Activated CD4-positive, alpha-beta T cell treated with anti-CD3 and anti-CD28 coated beads, Interleukin-2, amount 10 ng/mL, durations not matched to agents 7 days and 5 days (primary cell): ENCODE measurements at regions not wholly inside any gene's neighbourhood (a gene's known extent, or its start where the extent isn't known, plus 50 kb on each side); places are given as distances from the start of the nearest gene placed in this dataset.
A peak's percentile ranks its signal among the peaks of the same experiment; 100 is the strongest.

Source experiments
- CTCF ChIA-PET: fragments of 350-600 bp; sonication (Branson Sonifier 250); formaldehyde crosslinking; loops from one replicate; lab custom pipeline; 2021; ENCODE audit warnings: antibody characterized with exemption; lab: Charles Lee
- POLR2A ChIA-PET: fragments of 350-600 bp; sonication (Branson Sonifier 250); formaldehyde crosslinking; loops from one replicate; lab custom pipeline; 2021; ENCODE audit warnings: antibody characterized with exemption; lab: Charles Lee
- DNase-seq: peaks from one replicate; pipeline ENCODE4 v3.0.0-alpha.2; 2020
- H3K27ac Mint-ChIP-seq: one replicate; pipeline ENCODE4 v1.8.0; 2021; ENCODE audit warnings: mild to moderate bottlenecking, moderate library complexity, mixed read lengths
- H3K27me3 Mint-ChIP-seq: one replicate; pipeline ENCODE4 v1.8.0; 2021; ENCODE audit warnings: mixed read lengths
- H3K36me3 Mint-ChIP-seq: one replicate; pipeline ENCODE4 v1.8.0; 2021; ENCODE audit warnings: low read depth, mixed read lengths
- H3K4me1 Mint-ChIP-seq: one replicate; pipeline ENCODE4 v1.8.0; 2021; ENCODE audit warnings: mixed read lengths
- H3K4me3 Mint-ChIP-seq: one replicate; pipeline ENCODE4 v1.8.0; 2021; ENCODE audit warnings: mild to moderate bottlenecking, moderate library complexity, mixed read lengths
- H3K9me3 Mint-ChIP-seq: one replicate; pipeline ENCODE4 v1.8.0; 2021; ENCODE audit warnings: mixed read lengths

DNA sequence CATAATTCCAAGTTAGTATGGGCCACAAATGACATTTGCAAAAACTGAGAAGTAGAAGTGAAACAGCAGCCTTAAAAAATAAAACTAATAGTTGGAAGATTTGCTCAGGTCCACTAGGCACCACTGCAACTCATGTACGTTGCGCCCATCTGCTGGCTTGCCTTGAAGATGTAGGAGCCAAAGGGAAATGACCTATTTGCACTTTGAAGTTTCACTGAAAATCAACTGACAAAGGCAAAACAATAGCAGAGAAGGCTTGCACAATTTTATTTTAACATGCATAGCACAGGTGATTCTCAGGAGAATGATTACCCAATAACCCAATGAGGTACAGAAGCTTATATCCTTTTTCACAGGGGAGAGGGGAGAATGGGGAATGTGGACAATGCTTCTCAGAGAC is 170.1 kb upstream of the USP25 start:
- no peaks in the 10 kb centered on the region for H3K36me3 Mint-ChIP-seq
- H3K9me3 Mint-ChIP-seq: no peaks in the 10 kb centered on the region
- ChIA-PET POLR2A (no interaction called here), CTCF (interaction anchor here (0.7 kb wide), 1 partner anchor 39 kb away, joined by 3 read pairs; no protein-coding TSS in a partner anchor)
- no peaks in the 10 kb centered on the region for H3K27me3 Mint-ChIP-seq
- H3K27ac Mint-ChIP-seq: no peak overlapping the region
- H3K4me3 Mint-ChIP-seq: no peak overlapping the region
- no peak for DNase-seq
- peaks cover 3% of the 10 kb centered on the region for H3K4me1 Mint-ChIP-seq

DNA sequence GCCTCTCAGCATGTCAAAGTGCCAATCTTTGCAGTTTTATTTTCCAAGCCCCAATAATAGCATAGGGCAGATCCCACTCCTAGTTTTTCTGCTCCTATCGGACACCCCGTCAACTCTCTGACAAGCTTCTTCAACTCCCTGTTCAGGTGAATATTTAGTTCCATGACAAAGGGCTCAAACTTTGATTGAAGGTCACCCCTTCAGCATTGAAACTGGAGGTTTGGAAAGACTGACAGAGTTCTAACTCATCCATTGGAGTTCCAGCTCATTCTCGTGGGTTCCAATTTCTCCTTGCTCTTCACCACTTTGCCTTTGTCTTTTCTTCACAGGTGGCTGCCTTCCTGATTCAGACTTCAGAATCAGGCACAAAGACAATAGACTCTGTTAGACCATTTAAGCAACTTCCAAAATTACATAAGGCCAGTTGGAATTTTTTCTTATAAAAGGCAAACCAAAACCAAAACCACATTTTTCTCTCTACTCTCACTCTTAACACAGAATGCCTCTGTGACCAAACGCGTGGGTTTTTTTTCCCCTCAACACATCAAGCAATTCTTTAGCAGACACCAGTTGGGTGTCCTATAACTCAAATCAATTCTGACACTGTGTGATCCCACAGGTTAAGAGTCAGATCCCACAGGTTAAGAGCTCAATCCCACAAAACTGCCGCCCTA is 169.3 kb upstream of the USP25 start:
- Mint-ChIP-seq H3K4me1 (peaks cover 3% of the 10 kb centered on the region), H3K36me3 (no peaks in the 10 kb centered on the region), H3K27ac (no peak overlapping the region), H3K27me3 (no peaks in the 10 kb centered on the region), H3K9me3 (no peaks in the 10 kb centered on the region), H3K4me3 (no peak overlapping the region)
- CTCF ChIA-PET: interaction anchor here (1.3 to 1.5 kb wide), 2 partner anchors 8 to 28 kb away, joined by 3 read pairs; no protein-coding TSS in a partner anchor
- POLR2A ChIA-PET: no interaction called here
- DNase-seq: no peak

GRCh38 chr21:15562748-15563147 is 167.0 kb upstream of the USP25 start:
- ChIA-PET CTCF (no interaction called here), POLR2A (no interaction called here)
- Mint-ChIP-seq H3K4me3 (no peak overlapping the region), H3K36me3 (no peaks in the 10 kb centered on the region), H3K4me1 (peaks cover 3% of the 10 kb centered on the region), H3K9me3 (no peaks in the 10 kb centered on the region), H3K27me3 (peaks cover 4% of the 10 kb centered on the region), H3K27ac (no peak overlapping the region)
- no peak for DNase-seq

DNA sequence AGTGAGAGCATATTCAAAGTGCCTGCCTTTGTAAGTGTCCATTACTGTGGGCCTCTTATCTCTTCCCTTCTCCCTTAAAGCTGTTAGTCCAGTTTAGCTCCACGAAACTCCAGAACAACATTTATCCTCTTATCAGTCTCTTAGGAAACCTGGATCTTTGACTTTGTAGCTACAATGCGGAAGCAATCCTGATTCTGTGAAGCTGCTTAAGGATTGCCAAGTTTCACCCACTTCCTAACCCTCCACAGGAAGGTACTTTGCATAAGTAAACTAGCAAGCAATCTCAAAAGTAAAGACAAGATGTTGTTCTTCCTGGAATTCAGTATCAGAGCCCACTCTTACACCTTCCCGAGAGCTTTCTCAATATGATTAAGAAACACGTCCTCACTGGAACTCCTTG is 164.9 kb upstream of the USP25 start:
- H3K4me1 Mint-ChIP-seq: peaks cover 3% of the 10 kb centered on the region
- no peak for DNase-seq
- no peaks in the 10 kb centered on the region for H3K36me3 Mint-ChIP-seq
- no peaks in the 10 kb centered on the region for H3K9me3 Mint-ChIP-seq
- ChIA-PET POLR2A (no interaction called here), CTCF (no interaction called here)
- H3K27me3 Mint-ChIP-seq: peaks cover 7% of the 10 kb centered on the region
- H3K4me3 Mint-ChIP-seq: no peak overlapping the region
- H3K27ac Mint-ChIP-seq: no peak overlapping the region

GRCh38 chr21:15566703-15567102 is 163.1 kb upstream of the USP25 start:
- Mint-ChIP-seq H3K4me1 (no peaks in the 10 kb centered on the region), H3K36me3 (no peaks in the 10 kb centered on the region), H3K4me3 (no peak overlapping the region), H3K9me3 (no peaks in the 10 kb centered on the region), H3K27ac (no peak overlapping the region), H3K27me3 (peaks cover 9% of the 10 kb centered on the region)
- POLR2A ChIA-PET: no interaction called here
- no peak for DNase-seq
- CTCF ChIA-PET: interaction anchor here (0.7 kb wide), 1 partner anchor 146 kb away, joined by 3 read pairs; no protein-coding TSS in a partner anchor

- H3K36me3 Mint-ChIP-seq: no peaks in the 10 kb centered on the region
- CTCF ChIA-PET: no interaction called here
- H3K27me3 Mint-ChIP-seq: peaks cover 10% of the 10 kb centered on the region
- H3K9me3 Mint-ChIP-seq: no peaks in the 10 kb centered on the region
- no peak overlapping the region for H3K27ac Mint-ChIP-seq
- POLR2A ChIA-PET: no interaction called here
- DNase-seq: no peak
- no peak overlapping the region for H3K4me3 Mint-ChIP-seq
- H3K4me1 Mint-ChIP-seq: no peaks in the 10 kb centered on the region
Observed at GRCh38 chr21:15567191-15567590, 162.6 kb upstream of the USP25 start.

DNA sequence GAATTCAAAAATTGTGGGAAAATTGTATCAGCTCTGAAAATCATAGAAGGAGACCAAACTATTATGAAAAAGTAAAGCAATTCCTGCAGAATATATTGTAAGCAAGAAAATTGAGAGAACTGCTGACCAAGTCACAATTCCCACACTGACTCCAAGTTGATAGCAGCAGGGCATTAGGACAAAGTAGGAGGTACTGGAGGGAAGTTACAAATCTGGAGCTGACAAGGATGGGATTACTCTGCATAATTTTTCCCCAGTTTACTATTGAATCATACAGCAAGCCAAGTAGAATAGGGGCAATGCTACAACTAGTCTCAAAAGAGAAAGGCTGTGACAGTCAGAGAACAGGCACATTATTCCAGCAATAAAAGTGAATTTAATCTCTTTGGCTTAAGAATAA is 161.3 kb upstream of the USP25 start:
- no peak for DNase-seq
- Mint-ChIP-seq H3K36me3 (no peaks in the 10 kb centered on the region), H3K4me3 (no peak overlapping the region), H3K4me1 (no peaks in the 10 kb centered on the region), H3K27ac (no peak overlapping the region), H3K9me3 (no peaks in the 10 kb centered on the region), H3K27me3 (peaks cover 12% of the 10 kb centered on the region)
- POLR2A ChIA-PET: no interaction called here
- CTCF ChIA-PET: no interaction called here

DNA sequence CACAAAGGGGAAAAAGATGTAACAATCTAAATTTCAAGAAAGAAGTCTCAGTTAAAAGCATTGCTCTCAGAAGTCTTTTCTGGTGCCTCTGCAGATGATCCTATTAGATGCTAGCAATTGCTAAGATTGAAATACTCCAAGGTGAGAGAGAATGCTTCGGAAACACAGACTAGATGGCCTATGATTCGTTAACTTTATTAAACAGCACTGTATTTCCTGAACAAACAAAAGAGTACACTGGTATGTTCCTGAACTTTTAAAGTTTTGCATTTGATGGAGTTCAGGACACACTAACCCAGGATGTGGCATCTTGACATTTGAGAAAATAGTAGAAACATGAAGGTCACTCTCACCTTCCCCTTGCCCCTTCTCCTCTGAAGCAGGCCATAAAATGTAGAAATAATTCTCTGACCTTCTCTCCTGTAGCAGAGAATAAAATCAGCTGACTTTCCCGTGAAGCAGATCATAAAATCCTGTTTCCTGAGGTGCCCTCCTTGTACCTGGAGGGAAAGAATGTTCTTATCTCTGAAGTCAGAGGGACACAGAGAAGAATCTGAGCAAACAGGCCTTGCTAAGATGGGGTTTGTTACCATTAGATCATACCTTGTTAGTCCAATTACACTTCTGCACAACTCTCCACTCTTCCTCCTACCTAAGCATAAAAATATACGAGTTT is 142.9 kb upstream of the USP25 start:
- H3K36me3 Mint-ChIP-seq: no peaks in the 10 kb centered on the region
- no peaks in the 10 kb centered on the region for H3K4me1 Mint-ChIP-seq
- no peak overlapping the region for H3K4me3 Mint-ChIP-seq
- no peaks in the 10 kb centered on the region for H3K9me3 Mint-ChIP-seq
- H3K27me3 Mint-ChIP-seq: peaks cover 3% of the 10 kb centered on the region
- no peak overlapping the region for H3K27ac Mint-ChIP-seq
- DNase-seq: no peak
- CTCF ChIA-PET: no interaction called here
- POLR2A ChIA-PET: interaction anchor here (0.6 kb wide), 1 partner anchor 49 kb away, joined by 3 read pairs; no protein-coding TSS in a partner anchor

DNA sequence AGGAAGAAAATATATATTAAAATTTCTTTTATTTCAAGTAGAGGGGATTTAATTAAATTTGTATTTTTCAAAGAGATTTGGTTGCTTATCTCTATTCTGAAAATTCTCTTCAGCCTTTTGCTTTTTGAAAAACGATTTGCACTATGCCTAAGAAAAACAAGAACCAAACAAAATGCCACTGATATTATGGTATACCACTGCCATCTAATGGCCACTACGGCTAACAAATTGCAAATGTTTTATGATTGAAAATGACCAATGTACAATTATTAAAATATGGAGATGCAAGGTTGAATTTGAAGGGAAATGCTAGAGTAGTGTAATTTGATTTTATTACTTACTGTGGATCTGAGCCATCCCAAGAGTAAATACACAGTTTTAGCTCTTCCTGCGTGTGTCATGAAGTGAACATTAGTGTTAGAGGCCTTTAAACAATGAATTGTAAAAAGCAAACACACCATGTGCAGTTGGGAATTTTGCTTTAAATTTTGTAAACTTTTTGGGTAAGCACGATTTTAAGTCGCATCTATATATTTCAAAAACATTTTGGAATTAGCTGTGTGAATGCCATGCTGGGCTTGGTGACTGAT is 137.4 kb upstream of the USP25 start:
- peak; percentile 25 for DNase-seq
- H3K4me3 Mint-ChIP-seq: no peak overlapping the region
- ChIA-PET POLR2A (no interaction called here), CTCF (no interaction called here)
- peaks cover 8% of the 10 kb centered on the region for H3K27me3 Mint-ChIP-seq
- H3K27ac Mint-ChIP-seq: no peak overlapping the region
- H3K4me1 Mint-ChIP-seq: no peaks in the 10 kb centered on the region
- no peaks in the 10 kb centered on the region for H3K9me3 Mint-ChIP-seq
- no peaks in the 10 kb centered on the region for H3K36me3 Mint-ChIP-seq

GRCh38 chr21:15592957-15593356 is 136.8 kb upstream of the USP25 start:
- DNase-seq: no peak
- ChIA-PET CTCF (no interaction called here), POLR2A (no interaction called here)
- Mint-ChIP-seq H3K27ac (no peak overlapping the region), H3K27me3 (peaks cover 8% of the 10 kb centered on the region), H3K4me3 (no peak overlapping the region), H3K9me3 (no peaks in the 10 kb centered on the region), H3K36me3 (no peaks in the 10 kb centered on the region), H3K4me1 (no peaks in the 10 kb centered on the region)

DNA sequence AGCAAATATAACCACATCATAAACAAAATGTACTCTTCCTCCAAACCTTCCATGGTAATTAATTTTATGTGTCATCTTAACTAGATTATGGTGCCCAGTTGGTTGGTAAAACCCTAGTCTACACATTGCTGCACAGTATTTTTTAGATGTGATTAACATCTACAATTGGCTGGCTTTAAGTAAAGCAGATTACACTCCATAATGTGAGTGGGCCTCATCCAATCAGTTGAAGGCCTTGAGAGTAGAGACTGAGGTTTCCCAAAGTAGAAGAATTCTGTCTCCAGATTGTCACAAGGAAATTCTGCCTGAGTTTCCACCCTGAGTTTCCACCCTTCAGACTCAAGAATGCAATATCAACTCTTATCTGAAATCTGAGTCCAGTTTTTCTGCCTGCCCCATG is 128.4 kb upstream of the USP25 start:
- Mint-ChIP-seq H3K27ac (no peak overlapping the region), H3K27me3 (peaks cover 6% of the 10 kb centered on the region), H3K4me1 (no peaks in the 10 kb centered on the region), H3K36me3 (no peaks in the 10 kb centered on the region), H3K9me3 (no peaks in the 10 kb centered on the region), H3K4me3 (no peak overlapping the region)
- DNase-seq: no peak
- ChIA-PET CTCF (no interaction called here), POLR2A (no interaction called here)

DNA sequence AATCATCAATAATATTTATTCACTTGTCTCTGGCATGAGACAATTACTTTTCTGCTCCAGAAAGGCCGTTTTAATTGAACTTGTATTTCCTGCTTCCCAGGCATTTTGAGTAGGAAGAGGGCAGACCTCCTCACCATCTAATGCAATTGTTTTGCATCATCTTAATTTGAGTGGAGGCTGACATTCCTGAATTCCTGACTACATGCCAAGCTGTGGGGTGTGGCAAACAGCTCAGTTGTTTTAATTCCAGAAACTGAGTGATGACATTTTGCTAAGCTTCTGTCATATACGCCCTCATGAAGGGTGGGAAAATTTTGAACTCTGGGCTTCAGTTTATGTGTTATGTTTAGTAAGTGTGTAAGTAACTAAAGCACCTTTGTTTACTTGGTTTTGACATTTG is 125.4 kb upstream of the USP25 start:
- Mint-ChIP-seq H3K9me3 (no peaks in the 10 kb centered on the region), H3K36me3 (no peaks in the 10 kb centered on the region), H3K4me3 (no peak overlapping the region), H3K4me1 (no peaks in the 10 kb centered on the region), H3K27ac (no peak overlapping the region), H3K27me3 (peaks cover 6% of the 10 kb centered on the region)
- ChIA-PET CTCF (no interaction called here), POLR2A (no interaction called here)
- no peak for DNase-seq

GRCh38 chr21:15614766-15615165 is 115.0 kb upstream of the USP25 start:
- no peaks in the 10 kb centered on the region for H3K4me1 Mint-ChIP-seq
- no peaks in the 10 kb centered on the region for H3K27me3 Mint-ChIP-seq
- no peaks in the 10 kb centered on the region for H3K9me3 Mint-ChIP-seq
- ChIA-PET CTCF (interaction anchor here (0.7 kb wide), 1 partner anchor 570 kb away, joined by 3 read pairs; no protein-coding TSS in a partner anchor), POLR2A (no interaction called here)
- no peaks in the 10 kb centered on the region for H3K36me3 Mint-ChIP-seq
- H3K27ac Mint-ChIP-seq: no peak overlapping the region
- no peak for DNase-seq
- H3K4me3 Mint-ChIP-seq: no peak overlapping the region
